BE2C (cell line): ENCODE measurements at regions not wholly inside any gene's neighbourhood (a gene's known extent, or its start where the extent isn't known, plus 50 kb on each side); places are given as distances from the start of the nearest gene placed in this dataset.

ENCODE experiments used
- DNase-seq: peaks from one replicate; pipeline ENCODE4 v3.0.0-alpha.2; 2020
- H3K27me3 ChIP-seq: fragments of 250-450 bp; sonication (Bioruptor Pico); 2 replicates; pipeline ENCODE4 v1.5.1; 2020; ENCODE audit warnings: mild to moderate bottlenecking
- H3K36me3 ChIP-seq: fragments of 250-450 bp; sonication (Bioruptor Pico); 2 replicates; pipeline ENCODE4 v1.5.1; 2020; ENCODE audit warnings: mild to moderate bottlenecking
- H3K4me1 ChIP-seq: fragments of 250-450 bp; sonication (Bioruptor Pico); 2 replicates; pipeline ENCODE4 v1.5.1; 2020
- H3K4me3 ChIP-seq: 2 replicates; pipeline ENCODE4 v1.5.1; 2011; ENCODE audit warnings: low read depth, low read length
- H3K9me3 ChIP-seq: fragments of 250-450 bp; sonication (Bioruptor Pico); 2 replicates; pipeline ENCODE4 v1.5.1; 2020
- TF ChIP-seq, protein P1 (sequence below): IDR thresholded peaks from 2 replicates; pipeline ENCODE4 v1.5.1; 2012; ENCODE audit warnings: mild to moderate bottlenecking, low read depth, low read length

DNA sequence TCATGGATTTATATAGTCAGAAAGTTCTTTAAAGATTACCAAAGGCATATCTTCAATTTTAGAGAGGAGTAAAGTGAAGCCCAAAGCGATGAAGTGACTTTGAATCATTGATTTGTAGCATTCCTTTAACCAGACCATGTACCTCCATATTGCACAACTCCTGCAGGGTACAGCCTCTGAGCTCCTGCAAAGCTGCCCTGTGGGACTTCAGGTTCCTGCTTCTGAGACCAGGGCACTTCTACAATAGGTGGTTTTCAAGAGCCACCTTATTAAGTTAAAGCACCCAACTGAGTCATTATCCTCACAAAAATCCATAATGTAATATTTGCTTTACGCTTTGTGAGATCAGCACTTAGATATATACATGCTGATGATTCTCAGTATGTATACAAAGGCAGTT, 270.7 kb upstream of the RGS17 start:
- H3K36me3 ChIP-seq = no peaks in the 10 kb centered on the region
- no peaks in the 10 kb centered on the region for H3K27me3 ChIP-seq
- TF ChIP-seq, protein P1, sequence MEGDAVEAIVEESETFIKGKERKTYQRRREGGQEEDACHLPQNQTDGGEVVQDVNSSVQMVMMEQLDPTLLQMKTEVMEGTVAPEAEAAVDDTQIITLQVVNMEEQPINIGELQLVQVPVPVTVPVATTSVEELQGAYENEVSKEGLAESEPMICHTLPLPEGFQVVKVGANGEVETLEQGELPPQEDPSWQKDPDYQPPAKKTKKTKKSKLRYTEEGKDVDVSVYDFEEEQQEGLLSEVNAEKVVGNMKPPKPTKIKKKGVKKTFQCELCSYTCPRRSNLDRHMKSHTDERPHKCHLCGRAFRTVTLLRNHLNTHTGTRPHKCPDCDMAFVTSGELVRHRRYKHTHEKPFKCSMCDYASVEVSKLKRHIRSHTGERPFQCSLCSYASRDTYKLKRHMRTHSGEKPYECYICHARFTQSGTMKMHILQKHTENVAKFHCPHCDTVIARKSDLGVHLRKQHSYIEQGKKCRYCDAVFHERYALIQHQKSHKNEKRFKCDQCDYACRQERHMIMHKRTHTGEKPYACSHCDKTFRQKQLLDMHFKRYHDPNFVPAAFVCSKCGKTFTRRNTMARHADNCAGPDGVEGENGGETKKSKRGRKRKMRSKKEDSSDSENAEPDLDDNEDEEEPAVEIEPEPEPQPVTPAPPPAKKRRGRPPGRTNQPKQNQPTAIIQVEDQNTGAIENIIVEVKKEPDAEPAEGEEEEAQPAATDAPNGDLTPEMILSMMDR = no peak
- H3K9me3 ChIP-seq = no peaks in the 10 kb centered on the region
- H3K4me1 ChIP-seq = no peaks in the 10 kb centered on the region
- DNase-seq = no peak
- H3K4me3 ChIP-seq = no peak overlapping the region

DNA sequence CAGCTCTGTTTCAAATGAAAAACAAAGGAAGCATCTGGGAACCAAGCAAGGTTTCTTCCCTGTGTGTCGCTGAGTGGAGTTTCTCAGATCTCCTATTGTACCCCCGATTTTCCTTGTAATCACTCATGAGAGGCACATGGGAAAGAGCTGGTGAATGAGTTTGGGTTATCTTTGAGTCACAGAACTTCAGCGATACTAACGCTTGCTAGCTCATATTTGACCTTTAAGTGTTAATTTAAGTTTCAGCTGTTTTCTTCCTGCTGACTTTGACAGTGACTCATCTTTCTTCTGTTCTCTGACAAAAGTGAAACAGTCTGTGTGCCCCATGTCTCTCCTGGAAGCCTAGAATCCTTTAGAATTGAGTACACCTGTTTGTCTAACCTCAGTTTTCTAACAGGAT, 261.1 kb upstream of the RGS17 start:
- Histone ChIP-seq H3K4me3 (no peak overlapping the region), H3K9me3 (no peaks in the 10 kb centered on the region; the same call in 1 of the 2 replicates), H3K36me3 (no peaks in the 10 kb centered on the region), H3K4me1 (no peaks in the 10 kb centered on the region; the same call in 1 of the 2 replicates), H3K27me3 (no peaks in the 10 kb centered on the region)
- no peak for DNase-seq
- TF ChIP-seq, protein P1 = no peak

DNA sequence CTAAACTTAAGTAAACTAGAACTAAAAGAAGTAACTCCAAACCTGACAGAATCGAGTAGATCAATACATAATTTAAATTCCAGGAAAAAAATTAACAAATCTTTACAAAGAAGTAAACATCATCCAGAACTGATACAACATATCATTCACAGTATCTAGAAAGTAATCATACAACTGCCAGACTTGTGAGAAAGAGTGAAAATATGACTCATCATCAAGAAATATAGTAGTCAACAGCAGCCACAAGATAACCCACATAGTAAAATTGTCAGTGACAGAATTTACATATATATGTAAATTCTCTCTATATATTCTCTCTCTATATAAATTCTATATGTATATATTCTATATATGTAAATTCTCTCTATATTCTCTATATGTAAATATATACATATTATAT, 242.8 kb upstream of the RGS17 start:
- TF ChIP-seq, protein P1 = no peak
- H3K27me3 ChIP-seq = no peaks in the 10 kb centered on the region
- H3K9me3 ChIP-seq = no peaks in the 10 kb centered on the region
- peaks cover 4% of the 10 kb centered on the region for H3K4me1 ChIP-seq
- no peak for DNase-seq
- no peak overlapping the region for H3K4me3 ChIP-seq
- no peaks in the 10 kb centered on the region for H3K36me3 ChIP-seq

DNA sequence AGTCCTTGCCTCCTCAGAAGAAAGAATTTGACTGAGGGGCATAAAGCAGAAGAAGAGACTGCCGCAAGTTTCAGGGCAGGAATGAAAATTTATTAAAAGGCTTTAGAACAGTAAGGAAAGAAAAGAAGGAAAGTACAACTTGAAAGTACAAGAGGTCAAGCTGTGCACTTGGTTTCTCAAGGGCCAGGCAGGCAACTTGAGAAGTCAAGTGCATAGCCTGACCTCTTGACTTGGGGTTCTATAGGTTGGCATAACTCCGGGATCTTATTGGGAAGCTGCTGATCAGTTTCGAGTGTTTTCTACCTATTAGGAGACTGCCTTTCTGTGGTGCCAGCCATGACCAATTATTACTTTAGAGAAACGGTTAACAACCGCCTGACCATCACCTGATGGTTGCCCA, 237.0 kb upstream of the RGS17 start:
- TF ChIP-seq, protein P1 = no peak
- DNase-seq = no peak
- H3K36me3 ChIP-seq = no peaks in the 10 kb centered on the region

DNA sequence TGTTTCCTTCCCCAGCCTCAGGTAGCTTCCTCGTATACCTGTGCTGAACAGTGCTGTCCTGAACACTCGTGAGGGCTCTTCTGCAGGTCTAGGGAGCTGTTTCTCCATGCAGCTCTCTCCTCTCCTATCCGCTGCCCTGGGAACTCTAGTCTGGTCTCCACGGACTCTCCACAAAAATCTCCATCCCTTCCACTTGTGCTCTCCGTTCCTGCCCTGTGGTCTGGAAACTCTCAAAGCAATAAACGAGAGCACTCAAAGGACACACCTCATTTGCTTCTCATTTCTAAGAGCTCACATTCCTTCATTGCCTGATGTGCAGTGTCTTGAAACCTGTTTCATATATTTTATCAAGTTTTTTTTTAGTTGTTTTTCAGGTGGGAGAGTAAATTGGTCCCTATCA, 235.9 kb upstream of the RGS17 start:
- TF ChIP-seq, protein P1 = no peak
- no peaks in the 10 kb centered on the region for H3K36me3 ChIP-seq
- H3K4me3 ChIP-seq = no peak overlapping the region
- DNase-seq = no peak
- no peaks in the 10 kb centered on the region for H3K4me1 ChIP-seq
- no peaks in the 10 kb centered on the region; the same call in 1 of the 2 replicates for H3K9me3 ChIP-seq
- no peaks in the 10 kb centered on the region for H3K27me3 ChIP-seq

More for the DNA sequence above, 237.0 kb upstream of the RGS17 start:
- Histone ChIP-seq H3K4me1 (peaks cover 3% of the 10 kb centered on the region; the same call in 1 of the 2 replicates), H3K4me3 (no peak overlapping the region), H3K27me3 (no peaks in the 10 kb centered on the region), H3K9me3 (no peaks in the 10 kb centered on the region; the same call in 1 of the 2 replicates)

DNA sequence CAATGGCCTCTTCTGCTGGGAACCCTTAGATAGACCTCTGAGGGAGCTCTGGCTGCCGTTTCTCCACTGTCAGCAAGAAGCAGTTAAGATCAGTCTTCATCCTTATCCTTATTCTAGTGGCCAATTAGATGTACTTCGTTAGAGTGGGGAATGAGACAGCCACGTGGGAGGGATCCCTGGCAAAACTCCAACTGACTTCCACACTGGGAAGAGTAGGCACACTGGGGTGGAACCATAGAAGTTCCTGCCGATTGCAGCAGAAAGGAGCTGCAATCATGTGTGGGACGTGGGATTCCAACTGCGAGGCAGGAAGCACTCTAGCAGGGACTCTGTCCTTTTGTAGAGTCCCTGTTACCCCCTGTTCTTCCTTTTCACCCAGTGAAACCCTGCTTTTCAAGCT, 226.3 kb upstream of the RGS17 start:
- Histone ChIP-seq H3K27me3 (no peaks in the 10 kb centered on the region), H3K4me3 (no peak overlapping the region), H3K36me3 (no peaks in the 10 kb centered on the region), H3K4me1 (no peaks in the 10 kb centered on the region), H3K9me3 (no peaks in the 10 kb centered on the region)
- TF ChIP-seq, protein P1 = no peak
- no peak for DNase-seq
